ENCODE measurements at regions not wholly inside any gene's neighbourhood (a gene's known extent, or its start where the extent isn't known, plus 50 kb on each side); places are given as distances from the start of the nearest gene placed in this dataset.

DNA sequence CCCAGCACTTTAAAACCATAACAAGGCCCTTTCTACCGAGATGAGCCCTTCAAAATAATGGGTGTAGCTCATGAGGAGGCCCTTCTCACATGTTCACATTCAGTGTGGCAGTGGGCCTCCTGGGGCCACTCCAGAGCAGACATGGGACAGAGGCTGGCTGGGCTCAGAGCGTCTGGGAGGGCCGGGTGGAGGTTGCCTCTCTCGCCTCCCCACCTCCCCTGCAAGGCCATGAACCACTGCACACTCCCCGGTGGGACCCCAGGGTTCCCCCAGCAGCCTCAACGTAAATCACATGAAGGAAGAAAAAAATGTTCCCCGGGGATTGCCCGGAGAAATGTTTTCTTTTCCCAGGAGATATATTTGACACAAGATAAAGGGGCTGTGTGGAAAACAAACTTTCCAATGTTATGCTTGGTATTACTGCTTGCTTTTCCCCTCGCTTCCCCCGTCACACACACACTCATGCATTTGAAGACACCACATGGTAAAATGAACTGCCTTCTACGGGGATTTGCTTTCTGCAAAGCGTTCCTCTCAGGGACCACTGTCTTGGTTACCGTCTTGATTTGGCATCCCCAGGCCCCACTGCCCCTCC, 190.7 kb upstream of the CCND2 start:
- no peaks in the 10 kb centered on the region for H3K36me3 ChIP-seq (ENCODE audit: insufficient read depth)
- H4K20me1 ChIP-seq (ENCODE audit: insufficient read depth) = no peaks in the 10 kb centered on the region
- no peaks in the 10 kb centered on the region for H3K79me2 ChIP-seq (ENCODE audit: insufficient read depth, low read depth)
- TF ChIP-seq, protein P1, sequence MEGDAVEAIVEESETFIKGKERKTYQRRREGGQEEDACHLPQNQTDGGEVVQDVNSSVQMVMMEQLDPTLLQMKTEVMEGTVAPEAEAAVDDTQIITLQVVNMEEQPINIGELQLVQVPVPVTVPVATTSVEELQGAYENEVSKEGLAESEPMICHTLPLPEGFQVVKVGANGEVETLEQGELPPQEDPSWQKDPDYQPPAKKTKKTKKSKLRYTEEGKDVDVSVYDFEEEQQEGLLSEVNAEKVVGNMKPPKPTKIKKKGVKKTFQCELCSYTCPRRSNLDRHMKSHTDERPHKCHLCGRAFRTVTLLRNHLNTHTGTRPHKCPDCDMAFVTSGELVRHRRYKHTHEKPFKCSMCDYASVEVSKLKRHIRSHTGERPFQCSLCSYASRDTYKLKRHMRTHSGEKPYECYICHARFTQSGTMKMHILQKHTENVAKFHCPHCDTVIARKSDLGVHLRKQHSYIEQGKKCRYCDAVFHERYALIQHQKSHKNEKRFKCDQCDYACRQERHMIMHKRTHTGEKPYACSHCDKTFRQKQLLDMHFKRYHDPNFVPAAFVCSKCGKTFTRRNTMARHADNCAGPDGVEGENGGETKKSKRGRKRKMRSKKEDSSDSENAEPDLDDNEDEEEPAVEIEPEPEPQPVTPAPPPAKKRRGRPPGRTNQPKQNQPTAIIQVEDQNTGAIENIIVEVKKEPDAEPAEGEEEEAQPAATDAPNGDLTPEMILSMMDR (conservative IDR thresholded peaks at IDR 0.05; ENCODE audit: low read depth, low read length) = no peak
- H3K27me3 ChIP-seq (ENCODE audit: insufficient read depth, low read depth) = no peaks in the 10 kb centered on the region
- no peak overlapping the region for H2AFZ ChIP-seq (ENCODE audit: low read depth)
- no peak overlapping the region for H3K27ac ChIP-seq
- H3K4me3 ChIP-seq (IDR thresholded peaks at IDR 0.05; ENCODE audit: insufficient read depth, low read depth, low read length) = no peak overlapping the region
- no peak overlapping the region for H3K4me2 ChIP-seq
- H3K4me1 ChIP-seq (ENCODE audit: low read depth, poor library complexity, severe bottlenecking) = no peaks in the 10 kb centered on the region
- H3K9ac ChIP-seq = no peak overlapping the region

- H3K27me3 ChIP-seq (ENCODE audit: insufficient read depth, low read depth) = no peaks in the 10 kb centered on the region
- no peak overlapping the region for H3K4me3 ChIP-seq (IDR thresholded peaks at IDR 0.05; ENCODE audit: insufficient read depth, low read depth, low read length)
- no peaks in the 10 kb centered on the region for H3K4me1 ChIP-seq (ENCODE audit: low read depth, poor library complexity, severe bottlenecking)
- no peak overlapping the region for H3K4me2 ChIP-seq
- H3K27ac ChIP-seq = no peak overlapping the region
- no peaks in the 10 kb centered on the region for H3K36me3 ChIP-seq (ENCODE audit: insufficient read depth)
- H2AFZ ChIP-seq (ENCODE audit: low read depth) = no peak overlapping the region
- H4K20me1 ChIP-seq (ENCODE audit: insufficient read depth) = no peaks in the 10 kb centered on the region
- H3K79me2 ChIP-seq (ENCODE audit: insufficient read depth, low read depth) = no peaks in the 10 kb centered on the region
- no peak overlapping the region for H3K9ac ChIP-seq
- TF ChIP-seq, protein P1 (conservative IDR thresholded peaks at IDR 0.05; ENCODE audit: low read depth, low read length) = no peak
Observed at GRCh38 chr12:4080213-4080612, 193.3 kb upstream of the CCND2 start.

DNA sequence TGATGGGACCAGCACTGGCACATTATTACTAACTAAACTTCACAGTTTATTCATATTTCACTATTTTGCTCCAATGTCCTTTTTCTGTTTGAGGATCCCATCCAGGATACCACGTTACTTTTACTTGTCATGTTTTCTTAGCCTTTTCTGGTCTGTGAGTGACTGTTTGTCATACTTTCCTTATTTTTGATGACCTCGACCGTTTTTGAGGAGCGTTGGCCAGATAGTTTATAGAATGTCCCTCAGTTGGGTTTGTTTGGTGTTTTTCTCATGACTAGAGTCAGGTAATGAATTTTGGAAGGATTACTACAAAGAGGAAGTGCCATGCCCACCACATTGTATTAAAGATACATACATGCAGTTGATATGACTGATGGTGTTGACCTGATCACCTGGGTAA, 199.4 kb upstream of the CCND2 start:
- TF ChIP-seq, protein P1 (conservative IDR thresholded peaks at IDR 0.05; ENCODE audit: low read depth, low read length) = no peak
- Histone ChIP-seq H3K9ac (no peak overlapping the region), H3K4me1 (ENCODE audit: low read depth, poor library complexity, severe bottlenecking) (peaks cover 19% of the 10 kb centered on the region), H3K4me3 (IDR thresholded peaks at IDR 0.05; ENCODE audit: insufficient read depth, low read depth, low read length) (no peak overlapping the region), H3K79me2 (ENCODE audit: insufficient read depth, low read depth) (no peaks in the 10 kb centered on the region), H3K27me3 (ENCODE audit: insufficient read depth, low read depth) (no peaks in the 10 kb centered on the region), H4K20me1 (ENCODE audit: insufficient read depth) (no peaks in the 10 kb centered on the region), H3K4me2 (no peak overlapping the region), H3K27ac (no peak overlapping the region), H2AFZ (ENCODE audit: low read depth) (no peak overlapping the region), H3K36me3 (ENCODE audit: insufficient read depth) (no peaks in the 10 kb centered on the region)

GRCh38 chr12:4069670-4070010, 196.4 kb upstream of the PARP11 start:
- Histone ChIP-seq H4K20me1 (ENCODE audit: insufficient read depth) (no peaks in the 10 kb centered on the region), H3K4me2 (peak overlapping the region; percentile 78), H3K4me1 (ENCODE audit: low read depth, poor library complexity, severe bottlenecking) (peaks cover 49% of the 10 kb centered on the region), H3K9ac (peak overlapping the region; percentile 19; the same call in 1 of the 2 replicates), H2AFZ (ENCODE audit: low read depth) (peak overlapping the region; percentile 80), H3K79me2 (ENCODE audit: insufficient read depth, low read depth) (no peaks in the 10 kb centered on the region), H3K27ac (peak overlapping the region; percentile 77), H3K36me3 (ENCODE audit: insufficient read depth) (no peaks in the 10 kb centered on the region), H3K27me3 (ENCODE audit: insufficient read depth, low read depth) (no peaks in the 10 kb centered on the region), H3K4me3 (IDR thresholded peaks at IDR 0.05; ENCODE audit: insufficient read depth, low read depth, low read length) (no peak overlapping the region)
- TF ChIP-seq, protein P1 (conservative IDR thresholded peaks at IDR 0.05; ENCODE audit: low read depth, low read length) = no peak

All from KMS-11 (cell line).